ENCODE measurements at regions not wholly inside any gene's neighbourhood (a gene's known extent, or its start where the extent isn't known, plus 50 kb on each side); places are given as distances from the start of the nearest gene placed in this dataset.

DNA sequence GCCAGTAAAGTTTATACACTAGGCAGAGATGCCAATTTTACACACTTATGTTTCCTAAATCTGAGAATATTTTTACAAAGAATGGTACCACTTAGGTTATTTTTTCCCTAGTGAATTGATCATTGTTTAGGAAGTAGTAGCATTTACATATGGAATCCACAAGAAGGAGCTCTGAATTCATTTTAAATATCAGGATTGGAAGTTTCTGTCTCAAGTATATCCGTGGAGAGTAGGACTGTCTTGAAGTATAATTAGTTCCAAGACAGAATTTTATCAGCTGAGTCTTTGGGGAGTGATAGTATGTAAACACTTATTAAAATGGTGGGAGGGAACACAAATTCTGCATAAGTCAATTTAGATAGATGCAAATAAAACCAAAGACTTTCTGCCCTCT, 82.3 kb upstream of the FAM98A start:
- ChIA-PET POLR2A (no interaction called here), CTCF (no interaction called here)
- no peak overlapping the region for H3K4me3 Mint-ChIP-seq
- peaks cover 5% of the 10 kb centered on the region for H3K9me3 Mint-ChIP-seq
- H3K36me3 Mint-ChIP-seq (ENCODE audit: low read depth) = no peaks in the 10 kb centered on the region
- H3K4me1 Mint-ChIP-seq = no peaks in the 10 kb centered on the region
- peaks cover 2% of the 10 kb centered on the region for H3K27me3 Mint-ChIP-seq
- DNase-seq = no peak
- no peak overlapping the region for H3K27ac Mint-ChIP-seq

DNA sequence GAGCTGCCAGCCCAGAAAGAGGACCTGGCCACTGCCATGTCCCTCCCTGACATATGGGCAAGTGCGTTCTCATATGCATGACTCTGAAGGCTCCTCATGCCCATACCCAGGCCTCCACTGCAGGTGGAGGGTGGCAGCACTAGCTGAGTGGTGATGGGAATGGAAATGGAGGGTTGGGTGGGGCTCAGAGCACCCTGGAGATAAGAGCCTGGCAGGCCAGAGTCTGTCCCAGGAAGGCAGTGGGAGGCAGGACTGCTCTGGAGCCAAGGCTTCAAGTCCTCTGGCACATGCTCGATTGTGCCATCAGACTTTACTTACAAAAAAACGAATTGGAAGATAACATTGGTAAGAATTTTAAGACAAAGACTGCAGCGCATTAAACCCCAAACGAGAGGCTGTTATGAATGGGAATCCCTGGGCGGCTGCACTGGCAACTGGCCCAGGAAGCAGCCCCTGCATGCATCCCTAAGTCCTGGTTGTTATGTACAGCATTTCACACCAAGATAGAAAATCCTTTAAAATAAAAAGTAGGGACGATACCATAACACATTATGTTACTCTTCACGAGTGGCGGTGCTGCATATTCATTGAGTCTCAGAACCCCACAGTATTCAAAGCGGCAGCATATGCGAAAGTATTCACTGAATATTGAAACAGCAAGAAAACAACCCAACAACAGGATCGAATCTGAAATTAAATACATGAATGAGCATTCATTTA, 81.7 kb upstream of the FAM98A start:
- Mint-ChIP-seq H3K36me3 (ENCODE audit: low read depth) (no peaks in the 10 kb centered on the region), H3K4me1 (no peaks in the 10 kb centered on the region), H3K9me3 (peaks cover 5% of the 10 kb centered on the region), H3K27me3 (peaks cover 2% of the 10 kb centered on the region), H3K4me3 (no peak overlapping the region), H3K27ac (no peak overlapping the region)
- CTCF ChIA-PET = no interaction called here
- DNase-seq = no peak
- POLR2A ChIA-PET = no interaction called here

- no peak overlapping the region for H3K4me3 Mint-ChIP-seq
- H3K9me3 Mint-ChIP-seq = no peaks in the 10 kb centered on the region
- H3K36me3 Mint-ChIP-seq (ENCODE audit: low read depth) = no peaks in the 10 kb centered on the region
- H3K27me3 Mint-ChIP-seq = no peaks in the 10 kb centered on the region
- no peaks in the 10 kb centered on the region for H3K4me1 Mint-ChIP-seq
- no peak overlapping the region for H3K27ac Mint-ChIP-seq
- ChIA-PET CTCF (interaction anchor here (0.6 kb wide), 1 partner anchor 116 kb away, joined by 3 read pairs; no protein-coding TSS in a partner anchor), POLR2A (no interaction called here)
- no peak for DNase-seq
Measured at GRCh38 chr2:33678436-33678835, 79.3 kb upstream of the FAM98A start.

DNA sequence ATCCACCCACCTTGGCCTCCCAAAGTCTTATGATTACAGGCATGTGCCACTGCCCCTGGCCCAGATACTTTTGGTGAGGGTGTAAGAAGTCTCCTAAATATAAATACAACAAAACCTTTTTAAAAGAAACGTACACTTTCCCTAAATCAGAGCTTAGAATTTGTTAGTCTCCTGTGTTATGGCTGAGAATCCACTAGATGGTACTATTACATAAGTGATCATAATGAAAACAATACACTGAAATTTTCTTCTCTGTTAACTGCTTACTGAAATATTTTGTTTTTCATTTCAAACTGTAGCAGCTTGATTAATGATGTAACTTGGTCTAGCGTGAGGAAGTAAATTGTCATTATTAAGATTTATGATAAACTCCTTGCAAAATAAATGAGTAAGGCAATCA, 74.8 kb upstream of the FAM98A start:
- no peaks in the 10 kb centered on the region for H3K9me3 Mint-ChIP-seq
- no peaks in the 10 kb centered on the region for H3K27me3 Mint-ChIP-seq
- no peaks in the 10 kb centered on the region for H3K4me1 Mint-ChIP-seq
- no peaks in the 10 kb centered on the region for H3K36me3 Mint-ChIP-seq (ENCODE audit: low read depth)
- CTCF ChIA-PET = no interaction called here
- no peak overlapping the region for H3K4me3 Mint-ChIP-seq
- POLR2A ChIA-PET = interaction anchor here (0.7 kb wide), 1 partner anchor 527 kb away, joined by 3 read pairs; no protein-coding TSS in a partner anchor
- H3K27ac Mint-ChIP-seq = no peak overlapping the region
- DNase-seq = no peak

DNA sequence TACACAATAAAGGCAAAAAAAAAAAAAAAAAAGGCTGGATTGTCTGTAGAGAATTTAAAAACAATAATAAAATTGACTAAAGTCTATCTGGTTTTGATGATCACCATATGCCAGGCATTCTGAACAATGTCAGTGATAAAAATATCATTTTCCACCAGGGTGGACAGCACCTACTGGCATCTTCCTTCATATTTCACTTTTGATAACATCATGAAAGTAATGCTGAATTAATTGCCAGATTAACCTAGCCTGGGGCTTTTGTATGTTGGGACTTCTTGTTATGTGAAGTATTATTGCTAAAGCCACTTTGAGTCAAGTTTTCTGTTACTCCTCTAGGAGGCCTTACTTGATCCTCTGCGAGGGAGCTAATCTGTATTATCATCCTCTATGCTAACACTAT, 73.8 kb upstream of the FAM98A start:
- H3K4me1 Mint-ChIP-seq = no peaks in the 10 kb centered on the region
- no peaks in the 10 kb centered on the region for H3K9me3 Mint-ChIP-seq
- H3K4me3 Mint-ChIP-seq = no peak overlapping the region
- no peak overlapping the region for H3K27ac Mint-ChIP-seq
- no peaks in the 10 kb centered on the region for H3K36me3 Mint-ChIP-seq (ENCODE audit: low read depth)
- DNase-seq = no peak
- ChIA-PET POLR2A (no interaction called here), CTCF (no interaction called here)
- H3K27me3 Mint-ChIP-seq = no peaks in the 10 kb centered on the region

DNA sequence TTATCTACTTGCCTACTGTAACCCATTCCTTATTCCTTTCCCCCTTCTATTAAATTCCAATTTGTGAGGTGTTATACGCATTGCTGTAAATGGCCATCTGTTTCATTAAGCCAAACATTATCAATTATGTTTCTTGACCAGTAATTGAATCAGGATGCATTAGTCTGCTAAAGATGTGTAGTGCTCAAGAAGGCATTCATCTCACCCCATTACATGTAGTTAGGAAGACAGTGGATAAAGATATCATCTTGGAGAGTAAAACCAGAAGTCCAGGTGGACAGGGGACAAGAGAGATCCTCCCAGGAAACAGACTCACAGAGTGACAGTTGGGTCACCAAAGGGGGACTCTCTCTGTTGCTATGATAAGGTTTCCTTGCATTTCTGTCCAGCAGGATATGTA, 73.3 kb upstream of the FAM98A start:
- Mint-ChIP-seq H3K27ac (no peak overlapping the region), H3K36me3 (ENCODE audit: low read depth) (no peaks in the 10 kb centered on the region), H3K27me3 (no peaks in the 10 kb centered on the region), H3K4me1 (no peaks in the 10 kb centered on the region), H3K4me3 (no peak overlapping the region), H3K9me3 (no peaks in the 10 kb centered on the region)
- CTCF ChIA-PET = no interaction called here
- POLR2A ChIA-PET = no interaction called here
- no peak for DNase-seq

- ChIA-PET POLR2A (no interaction called here), CTCF (no interaction called here)
- H3K36me3 Mint-ChIP-seq (ENCODE audit: low read depth) = no peaks in the 10 kb centered on the region
- H3K9me3 Mint-ChIP-seq = no peaks in the 10 kb centered on the region
- no peaks in the 10 kb centered on the region for H3K4me1 Mint-ChIP-seq
- no peak for DNase-seq
- no peak overlapping the region for H3K27ac Mint-ChIP-seq
- no peak overlapping the region for H3K4me3 Mint-ChIP-seq
- no peaks in the 10 kb centered on the region for H3K27me3 Mint-ChIP-seq
Measured at GRCh38 chr2:33671198-33671597, 72.1 kb upstream of the FAM98A start.

DNA sequence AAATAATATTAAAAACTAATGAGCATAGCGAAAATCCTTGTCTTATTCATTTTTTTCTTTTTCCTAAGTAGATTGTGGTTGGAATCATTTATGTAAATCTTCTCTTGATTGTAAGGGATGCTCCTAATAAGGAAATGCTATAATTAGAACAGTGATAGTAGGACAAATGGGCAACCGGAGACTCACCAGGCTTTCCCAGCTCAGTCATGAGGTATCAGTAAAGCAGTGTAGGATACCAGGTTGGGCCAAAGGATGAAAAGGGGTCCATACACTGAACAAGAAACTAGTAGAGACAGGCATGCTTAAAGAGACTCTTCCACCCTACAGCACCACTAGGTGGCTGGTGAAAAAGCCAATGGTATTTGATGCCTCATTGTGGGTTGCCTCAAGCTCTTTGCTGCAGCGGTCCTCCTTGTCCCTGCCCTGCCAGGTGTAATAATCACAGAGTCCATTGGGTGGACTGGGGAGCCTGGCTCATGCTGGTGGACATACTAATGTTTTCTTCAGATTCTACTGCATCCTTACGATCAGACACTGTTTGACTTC, 71.4 kb upstream of the FAM98A start:
- Mint-ChIP-seq H3K27me3 (no peaks in the 10 kb centered on the region), H3K36me3 (ENCODE audit: low read depth) (no peaks in the 10 kb centered on the region), H3K4me3 (no peak overlapping the region), H3K27ac (no peak overlapping the region), H3K4me1 (no peaks in the 10 kb centered on the region), H3K9me3 (peaks cover 3% of the 10 kb centered on the region)
- POLR2A ChIA-PET = no interaction called here
- CTCF ChIA-PET = no interaction called here
- no peak for DNase-seq

GRCh38 chr2:33666879-33667278, 67.8 kb upstream of the FAM98A start:
- H3K4me3 Mint-ChIP-seq = no peak overlapping the region
- no peaks in the 10 kb centered on the region for H3K36me3 Mint-ChIP-seq (ENCODE audit: low read depth)
- POLR2A ChIA-PET = no interaction called here
- DNase-seq = no peak
- H3K27ac Mint-ChIP-seq = no peak overlapping the region
- peaks cover 16% of the 10 kb centered on the region for H3K9me3 Mint-ChIP-seq
- H3K27me3 Mint-ChIP-seq = no peaks in the 10 kb centered on the region
- H3K4me1 Mint-ChIP-seq = no peaks in the 10 kb centered on the region
- CTCF ChIA-PET = no interaction called here

GRCh38 chr2:33665039-33665438, 65.9 kb upstream of the FAM98A start:
- ChIA-PET POLR2A (no interaction called here), CTCF (no interaction called here)
- H3K36me3 Mint-ChIP-seq (ENCODE audit: low read depth) = no peaks in the 10 kb centered on the region
- H3K4me1 Mint-ChIP-seq = no peaks in the 10 kb centered on the region
- H3K9me3 Mint-ChIP-seq = peaks cover 16% of the 10 kb centered on the region
- no peak overlapping the region for H3K4me3 Mint-ChIP-seq
- no peak for DNase-seq
- no peak overlapping the region for H3K27ac Mint-ChIP-seq
- no peaks in the 10 kb centered on the region for H3K27me3 Mint-ChIP-seq

- peaks cover 17% of the 10 kb centered on the region for H3K9me3 Mint-ChIP-seq
- no peaks in the 10 kb centered on the region for H3K27me3 Mint-ChIP-seq
- ChIA-PET CTCF (no interaction called here), POLR2A (no interaction called here)
- DNase-seq = no peak
- H3K4me3 Mint-ChIP-seq = no peak overlapping the region
- H3K27ac Mint-ChIP-seq = no peak overlapping the region
- H3K4me1 Mint-ChIP-seq = no peaks in the 10 kb centered on the region
- H3K36me3 Mint-ChIP-seq (ENCODE audit: low read depth) = no peaks in the 10 kb centered on the region
Measured at GRCh38 chr2:33660416-33661123, 61.5 kb upstream of the FAM98A start.

- Mint-ChIP-seq H3K9me3 (peaks cover 4% of the 10 kb centered on the region), H3K27me3 (no peaks in the 10 kb centered on the region), H3K4me1 (no peaks in the 10 kb centered on the region), H3K36me3 (ENCODE audit: low read depth) (no peaks in the 10 kb centered on the region), H3K4me3 (no peak overlapping the region), H3K27ac (no peak overlapping the region)
- DNase-seq = no peak
- ChIA-PET POLR2A (interaction anchor here (0.5 kb wide), 1 partner anchor 192 kb away, joined by 3 read pairs; no protein-coding TSS in a partner anchor), CTCF (no interaction called here)
Measured at GRCh38 chr2:33655626-33656320, 56.7 kb upstream of the FAM98A start.

DNA sequence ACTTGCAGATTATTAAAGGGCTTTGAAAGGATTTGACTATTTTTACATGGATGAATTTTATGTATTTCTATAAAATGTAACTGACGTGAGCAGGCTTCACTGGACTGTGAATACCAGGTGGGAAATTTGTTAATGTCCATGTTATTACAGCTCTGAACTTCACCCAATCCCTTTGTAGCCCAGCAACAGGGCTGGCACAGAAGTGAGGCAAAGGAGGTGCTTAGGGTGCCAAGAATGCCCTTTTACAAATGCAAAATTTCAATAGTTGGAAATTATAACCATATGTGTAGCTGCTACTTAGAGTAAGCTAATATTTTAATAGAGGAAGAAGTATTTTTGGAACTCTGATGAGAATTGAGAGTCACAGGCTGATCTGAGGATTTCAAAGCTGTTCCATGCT, 53.7 kb upstream of the FAM98A start:
- H3K9me3 Mint-ChIP-seq = peaks cover 4% of the 10 kb centered on the region
- ChIA-PET CTCF (interaction anchor here (1.1 kb wide), 1 partner anchor 17 kb away, joined by 4 read pairs; no protein-coding TSS in a partner anchor), POLR2A (interaction anchor here (0.6 kb wide), 1 partner anchor 17 kb away, joined by 5 read pairs; no protein-coding TSS in a partner anchor)
- H3K27ac Mint-ChIP-seq = no peak overlapping the region
- no peaks in the 10 kb centered on the region for H3K36me3 Mint-ChIP-seq (ENCODE audit: low read depth)
- no peak overlapping the region for H3K4me3 Mint-ChIP-seq
- H3K4me1 Mint-ChIP-seq = no peaks in the 10 kb centered on the region
- no peak for DNase-seq
- peaks cover 3% of the 10 kb centered on the region for H3K27me3 Mint-ChIP-seq

All from activated CD4-positive, alpha-beta T cell treated with anti-CD3 and anti-CD28 coated beads, Interleukin-2, amount 10 ng/mL, durations not matched to agents 7 days and 5 days (primary cell).